Dedifferentiated amniotic fluid mesenchymal stem cell (primary cell): ENCODE measurements at regions not wholly inside any gene's neighbourhood (a gene's known extent, or its start where the extent isn't known, plus 50 kb on each side); places are given as distances from the start of the nearest gene placed in this dataset.

Experiments used
- DNase-seq: peaks from one replicate; pipeline ENCODE4 v3.0.0-alpha.2; 2016; ENCODE audit errors: extremely low spot score

DNA sequence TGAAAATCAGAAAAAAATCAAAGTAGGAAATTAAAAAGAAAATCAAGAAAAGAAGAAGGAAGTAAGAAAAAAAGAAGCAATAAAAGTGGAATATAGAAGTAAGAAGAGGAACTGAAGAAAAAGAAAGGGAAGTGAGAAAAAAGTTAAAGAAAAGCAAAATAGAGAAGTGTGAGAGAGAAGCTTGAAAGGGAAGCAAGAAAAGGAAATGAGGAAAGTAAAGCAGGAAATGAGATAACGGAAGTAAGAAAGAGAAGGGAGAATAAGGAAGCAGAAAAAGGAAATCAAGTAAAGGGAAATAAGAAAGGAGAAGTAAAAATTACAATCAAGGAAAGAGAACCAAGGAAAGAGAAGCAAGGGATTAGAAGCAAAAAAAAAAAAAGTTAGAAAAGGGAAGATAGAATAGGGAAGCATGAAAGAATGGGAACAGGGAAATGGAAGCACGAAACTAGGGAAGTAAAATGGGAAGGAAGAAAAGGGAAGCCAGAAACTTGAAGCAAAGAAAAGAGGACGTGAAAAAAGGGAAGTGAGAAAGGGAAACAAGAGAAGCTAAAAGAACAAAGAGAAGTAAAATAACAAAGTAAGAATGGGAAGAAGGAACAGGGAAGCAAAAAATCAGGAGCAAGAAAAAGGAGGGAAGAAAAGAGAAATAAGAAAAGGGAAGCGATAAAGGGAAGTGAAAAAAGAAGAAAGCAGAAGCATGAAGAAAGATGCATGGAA lies 243.3 kb upstream of the NCKAP5 start:
- no peak for DNase-seq

DNA sequence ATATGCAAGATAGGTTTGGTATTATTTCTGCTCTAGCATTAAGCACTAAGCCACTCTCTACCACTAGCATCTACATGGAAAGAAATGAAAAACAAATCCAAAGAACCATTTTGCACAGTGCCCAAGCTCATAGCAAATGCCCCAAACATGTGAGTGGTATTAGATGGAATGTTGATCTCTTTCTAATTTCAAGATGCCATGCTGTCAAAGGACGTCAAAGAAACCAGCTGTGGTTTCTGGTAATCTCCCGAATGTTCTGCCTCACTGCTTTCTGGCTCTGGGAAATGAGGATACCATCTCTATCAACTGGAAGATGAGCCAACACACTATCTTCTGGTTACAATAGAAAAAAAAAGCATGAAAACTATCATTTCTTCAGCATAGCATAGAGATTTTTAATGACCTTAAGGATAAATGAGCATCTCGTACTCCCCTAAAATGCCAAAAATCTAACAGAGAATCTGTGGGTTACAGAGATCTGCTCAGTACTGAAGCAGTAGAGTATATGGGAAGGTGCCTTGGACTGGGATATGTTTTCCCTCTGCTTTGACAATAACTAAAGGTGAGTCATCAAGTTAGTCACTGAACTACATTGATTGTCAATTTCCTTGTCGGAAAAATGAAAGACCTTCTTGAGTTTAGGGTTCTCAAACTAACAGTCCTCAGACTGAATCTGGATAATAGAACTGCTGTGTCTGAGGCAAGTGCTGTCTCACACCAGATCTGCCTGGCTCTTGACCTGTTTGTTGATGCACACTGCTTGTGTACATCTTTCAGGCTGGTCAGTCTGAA lies 244.8 kb upstream of the NCKAP5 start:
- DNase-seq = peak; percentile 37

DNA sequence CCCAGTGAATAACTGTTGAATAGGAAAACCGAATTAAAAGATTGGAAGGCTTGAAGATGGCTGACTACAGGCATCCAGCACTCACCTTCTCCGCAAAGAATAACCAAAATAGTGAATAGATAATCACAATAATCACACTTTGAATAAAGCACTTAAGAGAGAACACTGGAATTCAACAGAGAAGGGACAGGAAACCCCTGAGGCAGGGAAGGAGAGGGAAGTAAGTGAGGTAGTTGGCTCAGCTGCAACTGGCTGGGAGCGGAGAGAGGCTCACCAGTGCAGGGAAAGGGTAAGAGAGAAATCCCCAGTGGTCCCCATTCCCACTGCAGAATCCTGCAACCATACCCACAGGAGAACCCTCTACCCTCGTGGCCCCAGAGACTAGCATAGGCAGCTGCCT lies 246.6 kb upstream of the NCKAP5 start:
- no peak for DNase-seq

DNA sequence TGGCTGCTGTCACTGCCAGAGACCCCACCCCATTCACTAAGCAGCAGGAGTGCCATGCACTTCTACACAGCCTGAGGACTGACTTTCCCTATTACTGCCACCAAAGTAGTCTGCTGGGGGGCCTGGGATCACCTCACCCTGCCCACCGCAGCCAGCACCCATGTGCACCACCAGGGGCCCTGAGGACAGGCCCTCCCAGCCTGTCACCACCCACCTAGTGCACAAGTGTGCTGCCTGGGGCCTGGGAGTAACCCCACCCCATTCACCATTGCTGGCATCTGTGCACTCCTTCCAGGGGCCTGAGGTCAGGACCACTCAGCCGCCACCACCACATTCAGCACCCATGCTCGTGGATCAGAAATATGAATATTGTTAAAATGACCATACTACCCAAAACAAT lies 247.8 kb upstream of the NCKAP5 start:
- DNase-seq = no peak

DNA sequence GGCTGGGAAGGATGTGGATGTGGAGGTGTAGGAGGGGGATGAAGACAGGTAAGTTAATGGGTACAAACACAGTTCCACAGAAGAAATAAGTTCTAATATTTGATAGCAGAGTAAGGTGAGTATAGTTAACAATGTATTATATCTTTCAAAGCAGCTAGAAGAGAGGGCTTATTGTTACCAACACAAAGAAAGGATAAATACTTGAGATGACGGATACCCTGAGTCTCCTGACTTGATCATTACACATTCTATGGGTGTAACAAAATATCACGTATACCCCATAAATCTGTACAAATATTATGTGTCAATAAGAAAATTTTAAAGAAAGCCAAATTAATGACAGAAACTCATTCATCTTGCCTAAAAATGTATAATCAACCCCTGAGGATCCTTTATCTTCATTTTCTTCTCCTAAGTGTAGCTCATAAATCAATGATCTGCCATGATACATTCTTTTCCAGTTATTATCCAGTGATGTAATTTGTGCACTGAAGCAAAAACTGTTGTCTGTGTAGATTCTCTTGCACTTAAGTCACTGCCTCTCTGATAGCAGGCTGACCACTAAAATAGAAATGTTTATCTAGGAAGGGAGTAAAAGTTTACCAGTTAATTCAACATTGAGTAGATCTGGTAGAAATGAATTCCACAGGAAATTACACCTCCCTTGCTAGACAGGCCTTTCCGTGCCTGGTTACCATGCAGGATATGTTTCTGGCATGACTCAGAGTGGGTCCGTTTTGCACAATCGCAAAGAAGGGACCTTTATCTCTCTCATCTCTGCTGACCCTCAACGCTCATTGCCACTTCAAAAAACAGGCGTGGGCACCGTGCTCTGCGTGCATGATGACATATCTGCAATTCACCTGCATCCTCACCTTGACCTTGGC lies 249.7 kb upstream of the NCKAP5 start:
- DNase-seq = peak; percentile 80

DNA sequence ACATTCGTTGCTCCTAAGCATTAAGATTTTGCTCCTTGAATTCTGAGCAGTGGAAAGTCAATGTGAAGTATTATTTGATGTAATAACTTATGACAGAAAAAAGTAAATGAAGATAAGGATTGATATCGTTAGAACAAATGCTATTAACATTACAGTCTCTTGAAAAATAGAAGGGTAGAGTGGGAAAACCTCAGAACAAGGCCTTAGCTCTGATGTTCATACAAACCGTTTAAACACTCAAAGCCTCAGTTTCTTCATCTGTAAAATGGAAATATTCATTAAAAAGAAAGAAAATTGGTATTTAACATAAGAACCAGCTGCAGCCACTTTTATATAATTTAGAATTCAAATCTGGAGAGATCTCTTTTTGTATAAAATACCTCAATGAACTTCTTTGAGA lies 250.4 kb upstream of the NCKAP5 start:
- no peak for DNase-seq

DNA sequence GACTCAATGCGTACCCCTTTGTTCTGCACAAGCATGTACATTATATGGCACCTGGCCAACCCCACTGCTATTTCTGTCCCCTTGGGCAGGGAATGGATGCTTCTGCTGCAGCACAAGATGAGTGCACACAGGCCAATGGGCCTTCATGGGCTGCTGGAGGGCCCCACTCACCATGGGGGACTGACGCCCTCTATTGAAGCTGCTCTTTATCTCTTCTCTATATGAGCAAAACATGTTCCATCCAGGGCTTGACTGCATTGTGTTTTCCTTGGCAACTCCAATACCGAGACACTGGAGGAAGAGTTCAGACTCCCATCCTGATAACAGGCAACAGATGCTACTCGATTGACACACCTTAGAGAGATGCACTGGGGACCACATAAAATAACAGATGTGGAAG lies 251.6 kb upstream of the NCKAP5 start:
- DNase-seq = no peak

DNA sequence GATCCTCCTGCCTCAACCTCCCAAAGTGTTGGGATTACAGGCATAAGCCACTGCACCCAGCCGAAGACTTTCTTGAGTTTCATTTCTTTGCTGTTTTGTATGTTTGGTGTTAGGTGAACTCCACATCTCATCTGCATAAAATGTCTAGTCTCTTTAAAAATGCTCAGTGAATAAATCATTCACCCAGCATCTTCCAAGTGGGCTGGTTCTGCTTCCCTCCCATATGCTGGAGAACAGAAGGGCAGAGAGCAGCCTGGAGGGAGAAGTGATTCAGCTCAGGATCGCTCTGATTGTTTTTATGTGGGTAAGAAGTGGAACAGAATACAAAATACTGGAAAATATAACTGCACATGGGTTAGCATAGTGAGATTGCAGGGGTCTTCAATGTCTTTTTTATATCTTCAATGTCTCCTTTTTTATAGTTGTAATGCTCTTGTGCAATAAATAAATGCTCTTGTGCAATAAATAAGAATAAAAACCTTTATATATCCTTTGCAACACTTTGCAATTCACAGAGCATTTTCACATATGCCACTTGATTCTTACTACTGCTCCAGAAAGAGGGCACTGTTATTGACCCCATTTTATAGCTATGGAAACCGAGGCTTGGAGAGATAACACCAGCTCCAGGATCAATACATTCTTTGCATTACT lies 253.0 kb upstream of the NCKAP5 start:
- DNase-seq = no peak

DNA sequence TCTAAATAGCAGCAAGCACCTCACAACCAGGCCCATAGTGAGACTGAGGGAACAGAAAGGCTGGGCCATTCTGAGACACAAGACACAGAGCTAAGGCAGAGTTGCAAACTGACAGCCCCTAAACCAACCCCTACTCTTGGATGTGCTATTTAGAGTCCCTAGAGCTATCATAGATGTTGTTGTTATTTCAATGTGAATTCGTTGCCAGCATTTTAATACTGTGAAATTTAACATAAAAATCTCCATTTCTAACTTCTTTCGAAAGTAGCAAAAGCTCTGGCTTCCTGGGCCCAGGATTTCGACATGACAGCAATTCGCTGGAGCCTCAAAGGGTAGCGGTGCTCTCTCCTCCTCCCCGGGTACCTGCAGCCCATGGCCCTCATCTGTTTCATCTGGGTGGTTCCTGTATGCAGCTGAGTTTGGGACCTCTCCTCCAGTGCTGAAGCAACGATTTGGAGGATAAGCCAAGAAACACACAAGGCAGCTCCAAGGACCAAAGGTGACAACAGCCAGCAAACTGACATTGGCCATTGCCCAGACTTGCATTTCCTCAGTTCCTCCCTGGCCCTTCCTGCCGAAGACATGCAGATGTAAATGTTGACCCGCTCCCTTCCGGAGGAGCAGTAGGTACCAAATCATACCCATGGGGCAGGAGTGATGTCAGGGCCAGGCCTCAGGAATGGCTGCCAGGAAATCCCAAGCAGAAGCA lies 254.4 kb upstream of the NCKAP5 start:
- DNase-seq = no peak

DNA sequence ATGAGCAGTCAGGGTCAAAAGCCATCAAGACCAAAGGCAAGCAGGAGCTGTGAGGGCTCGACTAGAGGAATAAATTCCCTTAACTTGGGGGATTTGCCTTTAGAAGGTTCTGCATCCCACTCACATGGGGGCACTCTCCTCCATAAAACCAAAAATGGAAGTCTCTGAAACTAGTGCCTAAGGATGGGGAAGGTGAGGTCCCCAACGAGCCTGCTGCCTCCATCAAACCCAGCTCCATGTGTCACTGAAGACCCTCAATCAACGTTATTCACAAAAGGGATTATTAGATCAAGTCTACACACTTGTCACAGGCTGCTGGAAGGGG lies 254.9 kb upstream of the NCKAP5 start:
- DNase-seq = no peak

DNA sequence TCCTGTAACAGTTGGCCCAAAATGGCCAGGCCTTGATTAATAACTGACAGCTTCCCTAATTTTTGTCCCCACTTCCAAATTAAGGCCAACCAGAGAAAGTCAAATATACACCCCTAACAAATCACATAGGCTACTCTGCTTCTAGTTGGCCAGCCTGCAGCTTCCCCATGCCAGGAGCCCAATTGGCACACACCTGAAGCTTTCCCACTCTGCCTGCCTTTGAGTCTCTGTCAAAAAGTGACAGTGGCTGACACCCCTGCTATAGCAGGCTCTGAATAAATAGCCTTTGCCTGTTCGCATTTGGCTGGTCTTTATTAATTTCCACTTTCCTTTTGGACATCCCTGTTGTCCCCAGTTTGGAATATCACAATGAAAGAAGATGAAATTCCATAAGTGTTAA lies 256.6 kb upstream of the NCKAP5 start:
- DNase-seq = no peak

DNA sequence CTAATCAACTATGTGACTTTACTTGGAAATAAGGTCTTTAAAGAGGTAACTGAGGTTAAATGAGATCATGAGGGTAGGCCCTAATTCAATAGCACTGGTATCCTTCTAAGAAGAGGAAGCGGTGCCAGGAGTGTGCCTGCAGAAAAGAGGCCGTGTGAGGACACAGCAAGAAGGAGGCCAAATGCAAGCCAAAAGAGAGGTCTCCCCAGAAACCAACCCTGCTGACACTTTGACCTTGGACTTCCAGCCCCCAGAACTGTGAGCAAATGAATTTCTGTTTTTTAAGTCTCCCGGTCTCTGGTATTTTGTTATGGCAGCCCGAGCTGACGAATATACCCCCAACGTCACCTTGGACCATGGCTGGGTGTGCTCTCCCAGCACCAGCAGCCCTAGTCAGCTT lies 257.5 kb upstream of the NCKAP5 start:
- DNase-seq = no peak

DNA sequence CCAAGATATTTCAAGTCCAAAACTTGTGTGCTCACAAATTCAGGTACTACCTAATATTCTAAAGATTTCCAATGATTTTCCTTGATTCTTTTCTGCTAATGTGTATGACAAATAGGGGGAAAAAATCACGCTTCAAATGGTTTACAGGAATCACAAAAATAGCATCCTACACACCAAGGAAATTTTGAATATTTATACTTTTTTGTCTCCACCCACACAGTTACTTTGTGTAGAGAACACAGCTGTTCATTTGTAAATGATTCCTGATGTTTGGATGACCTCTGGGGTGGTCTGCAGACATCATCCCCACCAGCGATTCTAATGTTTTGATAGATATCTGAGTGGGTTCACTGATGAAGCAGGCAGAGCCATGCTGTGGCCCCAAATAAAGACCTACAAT lies 260.6 kb upstream of the NCKAP5 start:
- no peak for DNase-seq

DNA sequence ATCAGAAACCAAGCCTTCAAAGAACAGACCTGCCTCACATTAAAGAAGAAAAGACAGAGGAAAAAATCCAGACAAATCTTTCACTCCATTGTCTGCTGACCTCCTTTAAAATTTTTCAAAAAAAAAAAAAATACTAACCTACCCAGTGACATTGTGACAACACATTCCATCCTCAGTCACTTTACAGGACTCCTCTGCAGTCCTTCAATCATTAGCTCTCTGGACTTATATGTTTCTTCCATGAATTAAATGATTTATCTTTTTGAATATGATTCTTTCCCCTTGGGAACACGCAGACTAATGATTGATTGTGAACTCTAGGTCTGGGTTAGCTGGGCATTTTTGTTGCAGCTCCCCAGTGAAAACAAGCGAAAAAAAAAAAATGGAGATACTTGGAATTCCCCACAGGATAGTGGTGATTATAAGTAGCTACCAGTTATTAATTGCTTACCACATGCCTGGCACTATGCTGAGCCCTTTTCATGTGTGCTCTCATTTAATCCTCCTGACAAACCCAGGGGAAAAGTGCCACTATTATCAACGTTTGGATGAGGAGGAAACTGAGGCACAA lies 261.3 kb upstream of the NCKAP5 start:
- DNase-seq = no peak

DNA sequence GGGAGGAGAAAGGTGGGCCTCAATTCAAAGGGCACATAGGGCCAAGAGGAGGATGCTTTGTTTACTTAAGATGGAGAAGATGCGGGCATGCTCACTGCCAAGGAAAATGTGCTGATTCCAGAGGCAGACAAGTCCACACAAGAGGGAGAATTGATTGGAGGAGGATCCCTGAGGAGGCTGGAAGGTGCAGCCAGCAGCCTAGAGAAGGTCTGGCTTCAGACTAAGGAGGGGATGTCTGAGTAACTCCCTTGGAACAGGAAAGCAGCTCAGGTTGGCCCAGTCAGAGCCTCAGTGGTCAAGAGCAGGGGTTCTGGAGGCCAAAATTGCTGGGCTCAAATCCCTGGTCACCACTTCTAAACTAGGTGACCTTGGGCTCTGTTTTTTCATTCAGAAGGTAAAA lies 265.5 kb upstream of the NCKAP5 start:
- DNase-seq = no peak

DNA sequence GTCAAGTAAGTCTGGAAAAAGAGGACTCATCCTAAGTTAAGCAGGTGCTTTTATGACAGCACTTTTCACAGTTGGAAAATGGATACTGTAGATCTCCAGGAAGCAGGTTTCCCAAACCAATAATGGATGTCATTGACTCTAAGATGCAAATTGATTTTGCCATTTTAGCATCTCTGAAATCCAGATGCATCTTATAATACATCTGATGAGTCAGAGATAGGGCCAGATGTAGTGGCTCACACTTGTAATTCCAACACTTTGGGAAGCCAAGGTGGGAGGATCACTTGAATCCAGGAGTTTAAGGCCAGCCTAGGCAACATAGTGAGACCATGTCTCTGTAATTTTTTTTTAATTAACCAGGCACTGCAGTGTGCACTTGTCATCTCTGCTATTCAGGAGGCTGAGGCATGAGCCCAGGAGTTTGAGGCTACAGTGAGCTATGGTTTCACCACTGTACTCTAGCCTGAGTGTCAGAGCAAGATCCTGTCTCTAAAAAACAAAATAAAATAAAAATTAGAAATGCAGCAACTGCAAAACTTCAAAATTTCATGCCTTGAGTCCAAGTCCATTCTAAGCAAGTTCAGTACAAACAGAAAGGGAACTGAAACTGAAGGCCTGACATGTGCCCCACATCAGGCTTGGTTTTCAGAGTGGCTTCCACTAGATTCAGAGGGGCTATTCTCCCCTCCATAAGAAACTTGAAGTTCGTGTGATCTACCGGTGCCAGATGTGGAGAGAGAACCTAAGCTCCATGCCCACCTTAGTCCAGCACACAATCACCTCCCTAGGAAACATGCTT lies 267.8 kb upstream of the NCKAP5 start:
- no peak for DNase-seq

DNA sequence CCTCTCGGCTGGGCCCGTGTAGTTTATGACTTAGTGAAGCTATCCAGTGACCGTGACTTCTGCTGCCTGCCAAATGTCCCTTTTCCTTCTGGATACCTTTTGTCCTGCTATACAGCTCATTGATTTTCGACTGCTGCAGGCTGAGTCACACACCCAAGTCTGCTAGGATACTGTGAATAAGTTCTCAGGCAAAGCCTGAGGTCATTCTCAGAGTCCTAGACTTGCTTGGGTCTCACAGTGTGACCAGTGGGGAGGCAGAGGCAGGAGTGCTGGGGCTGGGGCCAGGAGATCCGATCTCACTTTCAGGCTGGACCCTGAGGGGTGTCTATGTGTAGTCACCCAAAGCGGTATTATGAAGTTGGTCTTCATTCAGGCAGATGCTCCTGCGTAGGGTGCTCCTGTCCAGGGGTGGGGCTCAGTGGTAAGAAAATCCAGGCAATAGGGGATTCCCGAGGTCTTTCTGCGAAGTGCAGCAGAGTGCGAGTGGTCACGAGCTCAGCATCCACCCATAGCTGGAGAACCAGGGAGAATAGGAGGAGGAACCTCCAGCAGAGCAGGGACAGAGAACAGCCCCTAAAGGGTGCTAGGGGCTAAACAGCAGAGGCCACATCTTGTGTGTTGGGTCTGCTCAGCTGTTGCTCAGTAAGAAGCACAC lies 268.6 kb upstream of the NCKAP5 start:
- DNase-seq = no peak

DNA sequence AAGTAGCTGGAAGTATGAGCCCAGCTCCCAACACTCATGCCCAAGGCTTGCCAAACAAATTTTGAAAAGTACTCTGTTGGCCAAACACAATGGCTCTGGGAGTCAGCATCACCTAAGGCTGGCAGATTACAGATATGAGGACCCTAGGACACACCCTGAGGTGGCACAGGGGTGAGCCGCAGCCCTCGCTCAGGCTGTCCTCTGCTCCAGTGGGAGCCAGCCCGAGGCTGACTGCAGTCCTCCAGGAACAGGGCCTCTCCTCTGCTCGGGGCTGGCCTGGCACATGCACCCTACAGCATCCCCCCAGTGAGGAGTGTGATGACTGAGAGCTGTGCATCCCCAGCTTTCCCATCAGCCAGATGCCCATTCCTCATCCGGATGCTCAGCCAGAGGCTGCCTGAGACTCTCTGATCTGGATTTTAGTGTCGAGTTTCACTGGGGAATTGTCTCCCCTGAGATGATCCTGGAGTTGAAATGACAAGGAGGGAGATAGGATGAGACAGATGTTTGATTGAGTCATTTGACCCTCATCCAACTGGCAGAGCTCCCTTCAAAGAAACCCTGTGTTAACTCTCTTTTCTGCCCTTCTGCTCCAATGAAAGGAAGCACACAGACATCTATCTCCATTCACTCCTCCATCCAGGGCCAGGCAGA lies 269.3 kb upstream of the NCKAP5 start:
- no peak for DNase-seq

DNA sequence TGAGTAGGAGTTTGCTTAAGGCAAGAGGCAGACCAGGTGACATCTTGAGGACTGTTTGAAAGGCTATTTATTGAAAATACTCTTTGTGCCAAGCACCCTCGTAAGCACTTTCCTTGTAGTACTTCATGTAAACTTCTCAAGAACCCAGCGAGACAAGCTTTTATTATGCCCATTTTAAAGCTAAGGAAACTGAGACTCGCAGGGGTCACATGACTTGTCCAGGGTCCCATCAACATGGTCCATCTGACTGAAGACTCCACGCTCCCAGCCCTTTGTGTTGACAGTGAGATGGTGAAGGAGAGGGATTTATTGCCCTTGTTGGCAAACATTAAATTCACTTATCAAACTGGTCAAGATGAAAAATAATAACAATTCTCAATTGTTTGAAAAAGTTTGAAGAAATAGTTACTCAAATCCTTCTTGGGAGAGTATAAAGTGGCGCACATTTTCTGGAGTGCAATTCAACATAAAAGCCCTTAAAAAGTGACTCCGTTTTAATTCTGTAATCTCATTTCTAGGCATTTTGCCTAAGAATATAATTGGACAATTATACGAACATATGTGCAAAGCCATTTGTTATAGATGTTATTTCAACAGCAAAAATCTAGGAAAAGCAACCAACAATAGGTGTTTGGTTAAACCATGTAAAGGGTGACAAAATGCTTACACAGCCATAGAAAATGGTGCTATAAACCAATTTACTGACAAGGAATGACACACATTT lies 270.5 kb upstream of the NCKAP5 start:
- DNase-seq = no peak
